Esophagus muscularis mucosa (tissue), 4 donors: ENCODE measurements at regions not wholly inside any gene's neighbourhood (a gene's known extent, or its start where the extent isn't known, plus 50 kb on each side); places are given as distances from the start of the nearest gene placed in this dataset.

Experiments used
- CTCF ChIP-seq, 3 experiments: fragments of 200-600 bp in 2 of 3; fragments of 450-650 bp in 1 of 3; sonication (generic) in 2 of 3; IDR thresholded peaks; one replicate each; pipeline ENCODE4 v1.5.1; 2017 to 2019; ENCODE audit warnings: antibody characterized with exemption in 3 of 3, mild to moderate bottlenecking in 2 of 3, moderate library complexity in 1 of 3
- EP300 ChIP-seq: sonication (generic); formaldehyde crosslinking; IDR thresholded peaks from one replicate; pipeline ENCODE4 v1.6.1; 2017; ENCODE audit warnings: antibody characterized with exemption
- POLR2A ChIP-seq: fragments of 450-650 bp; IDR thresholded peaks from one replicate; pipeline ENCODE4 v1.6.1; 2017; ENCODE audit warnings: antibody characterized with exemption, moderate library complexity, mild to moderate bottlenecking, low read depth
- POLR2AphosphoS5 ChIP-seq, 2 donors: sonication (generic); formaldehyde crosslinking; IDR thresholded peaks; one replicate each; pipeline ENCODE4 v1.6.1; 2017; ENCODE audit warnings: antibody characterized with exemption in 2 of 2

- TF ChIP-seq CTCF (IDR thresholded peaks at IDR 0.05) (no peak), EP300 (no peak), POLR2A (no peak), POLR2AphosphoS5 (IDR thresholded peaks at IDR 0.05) (no peak)
Measured at GRCh38 chr10:30774261-30774660, 144.7 kb upstream of the LYZL2 start.
